ENCODE measurements at regions not wholly inside any gene's neighbourhood (a gene's known extent, or its start where the extent isn't known, plus 50 kb on each side); places are given as distances from the start of the nearest gene placed in this dataset.

DNA sequence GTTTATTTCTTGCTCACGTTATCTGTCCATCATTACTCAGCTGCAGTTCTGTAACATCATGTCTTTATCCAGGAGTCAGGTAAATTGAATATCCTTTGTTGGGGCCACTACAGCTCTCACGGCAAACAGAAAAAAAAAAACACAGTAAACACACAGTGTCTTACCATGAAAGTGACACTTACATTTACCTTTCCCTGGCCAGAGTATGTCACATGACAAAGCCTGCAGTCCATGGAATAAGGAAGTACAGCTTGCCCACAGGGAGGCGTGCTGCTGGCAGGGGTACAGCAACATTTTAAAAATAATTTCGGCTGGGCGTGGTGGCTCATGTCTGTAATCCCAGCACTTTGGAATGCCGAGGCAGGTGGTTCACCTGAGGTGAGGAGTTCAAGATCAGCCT is 85.7 kb upstream of the HS3ST4 start:
- no peak for TF ChIP-seq EZH2 (IDR thresholded peaks at IDR 0.05; ENCODE audit: insufficient read depth, low read length)
- TF ChIP-seq, protein P1, sequence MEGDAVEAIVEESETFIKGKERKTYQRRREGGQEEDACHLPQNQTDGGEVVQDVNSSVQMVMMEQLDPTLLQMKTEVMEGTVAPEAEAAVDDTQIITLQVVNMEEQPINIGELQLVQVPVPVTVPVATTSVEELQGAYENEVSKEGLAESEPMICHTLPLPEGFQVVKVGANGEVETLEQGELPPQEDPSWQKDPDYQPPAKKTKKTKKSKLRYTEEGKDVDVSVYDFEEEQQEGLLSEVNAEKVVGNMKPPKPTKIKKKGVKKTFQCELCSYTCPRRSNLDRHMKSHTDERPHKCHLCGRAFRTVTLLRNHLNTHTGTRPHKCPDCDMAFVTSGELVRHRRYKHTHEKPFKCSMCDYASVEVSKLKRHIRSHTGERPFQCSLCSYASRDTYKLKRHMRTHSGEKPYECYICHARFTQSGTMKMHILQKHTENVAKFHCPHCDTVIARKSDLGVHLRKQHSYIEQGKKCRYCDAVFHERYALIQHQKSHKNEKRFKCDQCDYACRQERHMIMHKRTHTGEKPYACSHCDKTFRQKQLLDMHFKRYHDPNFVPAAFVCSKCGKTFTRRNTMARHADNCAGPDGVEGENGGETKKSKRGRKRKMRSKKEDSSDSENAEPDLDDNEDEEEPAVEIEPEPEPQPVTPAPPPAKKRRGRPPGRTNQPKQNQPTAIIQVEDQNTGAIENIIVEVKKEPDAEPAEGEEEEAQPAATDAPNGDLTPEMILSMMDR (IDR thresholded peaks at IDR 0.05; ENCODE audit: insufficient read depth, low read depth, low read length) = no peak

All from astrocyte (in vitro differentiated cells and primary cell).